ENCODE measurements at regions not wholly inside any gene's neighbourhood (a gene's known extent, or its start where the extent isn't known, plus 50 kb on each side); places are given as distances from the start of the nearest gene placed in this dataset.

GRCh38 chr13:34512817-34513216, 429.3 kb upstream of the NBEA start:
- TF ChIP-seq CTCF (IDR thresholded peaks at IDR 0.05) (no peak), POLR2AphosphoS5 (IDR thresholded peaks at IDR 0.05; ENCODE audit: insufficient read depth in 1 of 2, low read depth in 1 of 2) (no peak), POLR2A (IDR thresholded peaks at IDR 0.05) (no peak)

Data from vagina (tissue), 2 donors.